Fibroblast of villous mesenchyme (primary cell): ENCODE measurements at regions not wholly inside any gene's neighbourhood (a gene's known extent, or its start where the extent isn't known, plus 50 kb on each side); places are given as distances from the start of the nearest gene placed in this dataset.

ENCODE experiments used
- DNase-seq: peaks from one replicate; pipeline ENCODE4 v3.0.0-alpha.2; 2010; ENCODE audit warnings: low read depth
- H3K4me3 ChIP-seq: 2 replicates; pipeline ENCODE4 v1.5.1; 2011; ENCODE audit warnings: low read depth, mild to moderate bottlenecking, low read length
- CTCF ChIP-seq: IDR thresholded peaks from 2 replicates; pipeline ENCODE4 v1.5.1; 2012; ENCODE audit warnings: low read depth, mild to moderate bottlenecking, low read length; ENCODE audit not compliant: insufficient read depth

- no peak overlapping the region for H3K4me3 ChIP-seq
- DNase-seq = no peak
Observed at GRCh38 chr4:138803051-138803450, 212.5 kb upstream of the NOCT start.

DNA sequence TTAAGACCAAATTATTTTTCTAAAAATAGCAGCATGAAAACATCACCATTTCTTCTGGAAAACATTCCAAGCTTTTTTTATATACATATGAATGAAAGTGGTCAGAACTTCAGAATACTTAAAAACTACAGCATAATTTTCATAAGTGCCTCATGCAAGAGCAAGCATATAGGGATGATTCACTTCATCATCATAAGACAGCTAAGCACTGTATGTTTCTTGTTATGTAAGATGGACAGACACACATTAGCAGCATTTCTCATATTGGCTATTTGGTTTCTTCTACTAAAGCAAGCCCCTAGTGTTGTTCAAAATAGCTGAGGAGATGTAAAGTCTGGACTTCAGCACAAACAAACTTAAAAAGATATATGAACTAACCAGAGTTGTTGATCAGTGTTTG lies 213.1 kb upstream of the NOCT start:
- no peak for TF ChIP-seq CTCF

More at GRCh38 chr4:138803051-138803450, 212.5 kb upstream of the NOCT start:
- TF ChIP-seq CTCF = no peak

GRCh38 chr4:138800421-138800820 lies 215.2 kb upstream of the NOCT start:
- TF ChIP-seq CTCF = no peak
- DNase-seq = no peak
- no peak overlapping the region for H3K4me3 ChIP-seq

More for the DNA sequence above, 213.1 kb upstream of the NOCT start:
- DNase-seq = no peak
- no peak overlapping the region for H3K4me3 ChIP-seq

DNA sequence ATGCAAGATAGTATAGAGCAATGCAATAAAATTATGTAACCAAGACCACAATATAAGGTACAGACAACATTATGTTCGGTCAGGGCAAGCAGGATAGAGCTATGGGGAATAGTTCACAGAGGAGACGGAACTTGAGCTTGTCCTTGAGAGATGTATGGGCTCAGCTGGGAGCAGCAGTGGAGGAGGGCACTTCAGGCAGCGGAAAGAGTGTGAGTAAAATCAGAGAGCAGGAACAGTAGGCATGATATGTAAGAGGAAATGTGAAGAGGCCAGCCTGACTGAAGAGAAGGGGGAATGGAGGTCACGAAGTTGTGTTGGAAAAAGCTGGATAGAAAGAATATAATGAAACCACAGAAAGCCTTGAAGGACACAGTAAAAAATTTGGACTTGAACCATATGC lies 217.2 kb upstream of the NOCT start:
- H3K4me3 ChIP-seq = no peak overlapping the region
- DNase-seq = no peak
- no peak for TF ChIP-seq CTCF

GRCh38 chr4:138797646-138798045 lies 217.9 kb upstream of the NOCT start:
- TF ChIP-seq CTCF = no peak
- no peak for DNase-seq
- no peak overlapping the region for H3K4me3 ChIP-seq

DNA sequence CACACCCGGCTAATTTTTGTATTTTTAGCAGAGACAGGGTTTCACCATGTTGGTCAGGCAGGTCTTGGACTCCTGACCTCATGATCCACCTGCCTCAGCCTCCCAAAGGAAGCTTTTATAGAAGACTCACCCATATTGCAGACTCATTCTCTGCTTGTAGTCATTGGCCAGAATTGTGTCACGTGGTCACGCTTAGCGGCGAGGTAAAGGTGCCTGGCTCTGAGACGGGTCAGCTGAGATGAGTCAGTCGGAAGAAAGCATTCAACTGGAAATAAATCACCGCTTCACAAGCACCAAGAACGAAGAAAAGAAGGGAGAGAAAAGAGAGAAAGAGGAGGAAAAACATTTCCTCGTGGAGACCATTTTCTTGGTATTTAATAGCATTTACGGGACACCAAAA lies 218.8 kb upstream of the NOCT start:
- DNase-seq = no peak
- TF ChIP-seq CTCF = no peak
- H3K4me3 ChIP-seq = no peak overlapping the region

- no peak for DNase-seq
- no peak for TF ChIP-seq CTCF
- no peak overlapping the region for H3K4me3 ChIP-seq
Observed at GRCh38 chr4:138790706-138791340, 224.8 kb upstream of the NOCT start.
